HG03135 (cell line): ENCODE measurements at regions not wholly inside any gene's neighbourhood (a gene's known extent, or its start where the extent isn't known, plus 50 kb on each side); places are given as distances from the start of the nearest gene placed in this dataset.

Experiments
- ATAC-seq: cut with Tn5 transposase; IDR thresholded peaks from one replicate; pipeline ENCODE4 v1.9.1; 2021; ENCODE audit warnings: mild to moderate bottlenecking, moderate library complexity; ENCODE audit not compliant: unreplicated experiment

GRCh38 chr10:59125666-59126065 lies 50.8 kb upstream of the PHYHIPL start:
- no peak for ATAC-seq

DNA sequence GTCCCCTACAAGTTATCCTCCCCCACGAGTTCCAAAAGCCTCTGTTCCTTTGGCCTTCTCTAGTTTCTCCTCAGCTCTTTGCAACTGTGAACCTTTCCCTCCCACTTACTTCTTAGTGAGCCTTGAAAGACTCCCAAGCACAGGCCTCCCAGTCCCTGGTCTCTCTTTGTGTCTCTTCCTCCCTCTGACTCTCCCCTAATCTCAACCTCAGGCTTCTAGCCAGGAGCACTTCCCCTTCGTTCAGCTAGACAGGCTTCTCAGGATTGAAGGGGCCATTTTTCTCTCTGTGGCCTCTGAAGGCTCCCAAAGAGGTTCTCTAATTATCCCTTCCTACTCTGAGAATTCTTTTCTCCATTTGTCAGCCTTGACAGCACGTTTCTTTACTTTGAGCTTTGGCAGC lies 50.2 kb upstream of the PHYHIPL start:
- ATAC-seq = no peak
